ENCODE measurements at regions not wholly inside any gene's neighbourhood (a gene's known extent, or its start where the extent isn't known, plus 50 kb on each side); places are given as distances from the start of the nearest gene placed in this dataset.
"Not testable (repeated sequence)": the region's sequence is repeated elsewhere in the genome, so short reads cannot be mapped to it uniquely, and the experiment has no call there.

GRCh38 chr11:91489989-91490388 lies 734.6 kb upstream of the FAT3 start:
- TF ChIP-seq, protein P1, sequence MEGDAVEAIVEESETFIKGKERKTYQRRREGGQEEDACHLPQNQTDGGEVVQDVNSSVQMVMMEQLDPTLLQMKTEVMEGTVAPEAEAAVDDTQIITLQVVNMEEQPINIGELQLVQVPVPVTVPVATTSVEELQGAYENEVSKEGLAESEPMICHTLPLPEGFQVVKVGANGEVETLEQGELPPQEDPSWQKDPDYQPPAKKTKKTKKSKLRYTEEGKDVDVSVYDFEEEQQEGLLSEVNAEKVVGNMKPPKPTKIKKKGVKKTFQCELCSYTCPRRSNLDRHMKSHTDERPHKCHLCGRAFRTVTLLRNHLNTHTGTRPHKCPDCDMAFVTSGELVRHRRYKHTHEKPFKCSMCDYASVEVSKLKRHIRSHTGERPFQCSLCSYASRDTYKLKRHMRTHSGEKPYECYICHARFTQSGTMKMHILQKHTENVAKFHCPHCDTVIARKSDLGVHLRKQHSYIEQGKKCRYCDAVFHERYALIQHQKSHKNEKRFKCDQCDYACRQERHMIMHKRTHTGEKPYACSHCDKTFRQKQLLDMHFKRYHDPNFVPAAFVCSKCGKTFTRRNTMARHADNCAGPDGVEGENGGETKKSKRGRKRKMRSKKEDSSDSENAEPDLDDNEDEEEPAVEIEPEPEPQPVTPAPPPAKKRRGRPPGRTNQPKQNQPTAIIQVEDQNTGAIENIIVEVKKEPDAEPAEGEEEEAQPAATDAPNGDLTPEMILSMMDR (IDR thresholded peaks at IDR 0.05; ENCODE audit: borderline replicate concordance, insufficient read depth, low read depth, low read length) = no peak
- no peak overlapping the region for H3K4me3 ChIP-seq (ENCODE audit: low read depth, low read length)

- H3K4me3 ChIP-seq (ENCODE audit: low read depth, low read length) = not testable (repeated sequence)
Observed at GRCh38 chr11:91483956-91484355, 740.7 kb upstream of the FAT3 start.

DNA sequence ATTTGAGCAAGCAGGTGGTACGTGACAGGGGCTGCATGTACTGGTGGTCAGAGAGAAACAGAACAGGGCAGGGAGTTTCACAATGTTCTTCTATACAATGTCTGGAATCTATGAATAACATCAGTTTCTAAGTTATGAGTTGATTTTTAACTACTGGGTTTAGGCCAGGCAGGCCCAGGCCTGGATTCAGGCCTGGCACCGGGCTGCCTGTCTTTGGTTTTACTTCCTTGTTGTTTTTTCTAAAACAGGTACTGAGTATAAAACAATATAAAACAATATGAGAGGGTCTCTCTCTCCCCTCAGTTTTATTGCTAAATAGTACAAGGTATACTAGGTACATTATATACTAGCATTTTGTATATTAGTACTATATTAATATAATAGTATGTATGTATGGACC lies 742.7 kb upstream of the FAT3 start:
- H3K4me3 ChIP-seq (ENCODE audit: low read depth, low read length) = not testable (repeated sequence)

DNA sequence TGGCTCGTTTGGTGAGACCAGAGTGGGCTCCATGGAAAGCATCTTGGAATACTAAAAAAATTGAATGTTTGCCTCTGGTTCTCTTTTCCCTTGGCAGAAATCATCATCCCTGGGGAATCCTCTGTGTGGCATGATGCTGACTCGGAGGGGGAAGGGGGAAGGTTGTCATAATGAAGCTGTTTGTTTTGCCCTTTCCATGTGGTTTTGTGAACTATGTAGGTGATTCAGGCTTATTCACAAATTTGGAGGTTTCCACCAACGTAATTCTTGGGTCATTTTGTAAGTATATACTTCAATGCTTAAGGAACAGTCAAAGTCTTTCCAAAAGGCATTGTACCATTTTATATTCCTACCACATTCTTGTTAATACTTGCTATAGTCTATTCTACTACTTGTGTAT lies 754.0 kb upstream of the FAT3 start:
- H3K4me3 ChIP-seq (ENCODE audit: low read depth, low read length) = no peak overlapping the region
- TF ChIP-seq, protein P1 (IDR thresholded peaks at IDR 0.05; ENCODE audit: borderline replicate concordance, insufficient read depth, low read depth, low read length) = no peak

DNA sequence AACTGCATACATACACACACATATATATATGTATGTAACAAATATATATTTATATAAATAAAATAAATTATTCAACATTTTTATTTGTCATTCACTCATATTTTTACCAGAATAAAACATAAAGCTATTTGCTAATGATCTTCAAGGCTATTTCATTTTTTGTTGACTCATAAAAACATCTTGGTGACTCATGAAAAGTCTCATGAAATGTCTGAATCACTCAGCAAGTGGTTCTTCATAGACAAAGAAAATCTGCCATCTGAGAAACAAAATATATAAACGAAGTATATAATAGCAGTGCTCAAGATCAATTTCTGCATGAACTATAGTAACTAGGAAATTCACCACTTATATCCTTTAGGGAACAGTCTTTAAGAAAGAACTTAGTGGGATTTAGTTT lies 764.8 kb upstream of the FAT3 start:
- H3K4me3 ChIP-seq (ENCODE audit: low read depth, low read length) = no peak overlapping the region
- TF ChIP-seq, protein P1 (IDR thresholded peaks at IDR 0.05; ENCODE audit: borderline replicate concordance, insufficient read depth, low read depth, low read length) = no peak

DNA sequence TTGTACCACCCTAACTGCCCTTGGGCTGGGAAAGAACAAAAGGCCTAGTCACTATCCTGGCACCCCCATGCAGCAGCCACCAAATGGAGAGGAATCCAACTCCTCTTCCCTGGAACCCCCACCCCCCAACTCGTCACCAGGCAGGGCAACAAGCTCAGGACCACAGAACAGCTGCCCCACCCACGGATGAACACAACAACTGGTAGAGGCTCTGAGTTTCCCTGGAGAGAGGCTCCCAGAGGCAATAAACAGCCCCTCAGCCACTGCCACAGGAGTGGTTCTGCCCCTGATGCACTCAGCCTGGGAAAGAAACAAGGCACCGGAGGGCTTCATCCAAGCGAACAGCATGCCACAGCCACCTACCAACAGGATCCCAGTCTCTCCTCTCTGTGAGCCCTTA lies 778.4 kb upstream of the FAT3 start:
- H3K4me3 ChIP-seq (ENCODE audit: low read depth, low read length) = no peak overlapping the region
- TF ChIP-seq, protein P1 (IDR thresholded peaks at IDR 0.05; ENCODE audit: borderline replicate concordance, insufficient read depth, low read depth, low read length) = no peak

DNA sequence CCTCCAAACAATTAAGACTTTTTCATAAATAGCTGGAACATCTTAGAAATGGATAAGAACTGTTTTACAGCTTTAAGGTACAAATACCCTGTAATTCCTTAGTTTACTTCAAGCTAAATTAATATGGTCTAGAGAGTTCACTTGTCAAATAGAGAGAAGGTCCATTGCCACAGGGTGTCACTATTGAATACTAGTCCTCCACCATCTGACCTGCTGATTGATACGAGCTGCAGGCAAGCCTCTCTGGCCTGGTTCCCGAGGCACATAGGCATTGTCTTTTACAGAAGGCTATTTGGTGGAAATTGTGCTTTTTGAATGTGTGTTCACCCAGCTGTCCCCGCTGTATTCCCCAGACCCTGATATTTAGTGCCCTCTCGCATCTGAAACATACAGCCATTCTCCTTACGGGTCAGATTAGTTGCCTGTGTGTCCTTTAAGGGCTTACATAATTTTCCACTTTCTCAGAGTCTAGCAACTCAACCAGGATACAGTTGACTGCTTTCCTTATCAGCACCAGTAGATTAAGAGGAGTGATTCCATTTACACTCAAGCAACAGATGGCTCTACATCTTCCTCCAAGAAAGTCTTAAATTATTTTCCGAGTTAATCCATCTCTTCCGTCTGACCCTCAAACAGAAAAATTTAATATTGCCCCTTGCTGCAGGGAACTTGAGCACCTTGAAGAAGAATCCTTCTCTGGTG lies 788.8 kb upstream of the FAT3 start:
- H3K4me3 ChIP-seq (ENCODE audit: low read depth, low read length) = no peak overlapping the region
- TF ChIP-seq, protein P1 (IDR thresholded peaks at IDR 0.05; ENCODE audit: borderline replicate concordance, insufficient read depth, low read depth, low read length) = no peak

- TF ChIP-seq, protein P1 (IDR thresholded peaks at IDR 0.05; ENCODE audit: borderline replicate concordance, insufficient read depth, low read depth, low read length) = no peak
- H3K4me3 ChIP-seq (ENCODE audit: low read depth, low read length) = no peak overlapping the region
Observed at GRCh38 chr11:91433284-91434010, 791.2 kb upstream of the FAT3 start.
